Kidney (tissue), 13 donors: ENCODE measurements at regions not wholly inside any gene's neighbourhood (a gene's known extent, or its start where the extent isn't known, plus 50 kb on each side); places are given as distances from the start of the nearest gene placed in this dataset.
A peak's percentile ranks its signal among the peaks of the same experiment; 100 is the strongest.

Source experiments
- DNase-seq, 5 donors: peaks; one replicate each; pipeline ENCODE4 v3.0.0-alpha.2; 2013 to 2020
- FAIRE-seq: peaks from 2 replicates; lab custom pipeline; 2012; peaks lifted over from hg19 to GRCh38; lab: Jason Lieb, UNC
- H3K27ac ChIP-seq, 2 donors: one replicate each; pipeline ENCODE4 v1.7.0; 2013; ENCODE audit warnings: low read depth in 2 of 2, low read length in 2 of 2, inconsistent platforms in 1 of 2
- H3K27me3 ChIP-seq: one replicate; pipeline ENCODE4 v1.7.1; 2013; ENCODE audit warnings: low read length, inconsistent platforms; ENCODE audit not compliant: control insufficient read depth, insufficient read depth
- H3K36me3 ChIP-seq, 3 donors: one replicate each; pipeline versions ENCODE4 v1.7.0 to v1.7.1; 2013; ENCODE audit warnings: low read length in 3 of 3, control low read depth in 1 of 3, inconsistent platforms in 1 of 3; ENCODE audit not compliant: insufficient read depth in 3 of 3, control insufficient read depth in 2 of 3
- H3K4me1 ChIP-seq, 3 donors: one replicate each; pipeline versions ENCODE4 v1.7.0 to v1.7.1; 2013; ENCODE audit warnings: low read length in 3 of 3, inconsistent platforms in 1 of 3, low read depth in 1 of 3; ENCODE audit not compliant: control insufficient read depth in 2 of 3, insufficient read depth in 2 of 3
- H3K4me3 ChIP-seq, 3 donors: one replicate each; pipeline versions ENCODE4 v1.7.0 to v1.8.1; 2013; ENCODE audit warnings: low read length in 3 of 3, control low read depth in 1 of 3, inconsistent platforms in 1 of 3
- H3K9ac ChIP-seq, 3 donors: one replicate each; pipeline versions ENCODE4 v1.7.0 to v1.7.1; 2013; ENCODE audit warnings: low read length in 3 of 3, control low read depth in 1 of 3, inconsistent platforms in 1 of 3
- H3K9me3 ChIP-seq, 3 donors: one replicate each; pipeline versions ENCODE4 v1.7.0 to v1.7.1; 2013; ENCODE audit warnings: low read length in 3 of 3, control low read depth in 1 of 3, inconsistent platforms in 1 of 3; ENCODE audit not compliant: control insufficient read depth in 2 of 3, insufficient read depth in 1 of 3
- intact Hi-C: fragments of 100-400 bp; cut with DNase I; formaldehyde crosslinking; loops from one replicate; pipeline ENCODE4 v1.11.1; 2022
- TF ChIP-seq, protein P1 (sequence below): IDR thresholded peaks from 3 replicates; pipeline ENCODE4 v1.5.1; 2012; ENCODE audit warnings: mild to moderate bottlenecking, moderate library complexity, borderline replicate concordance; ENCODE audit not compliant: insufficient read depth; ENCODE audit errors: extremely low read depth
- donor health status: control.
- donor health status: control.
- donor health status: control.
- donor health status: control.
- donor health status: control.
- donor health status: DM: yes; HTN: yes; CAD: no.
- donor health status: Normal renal cell carcinoma (clear cell type).

DNA sequence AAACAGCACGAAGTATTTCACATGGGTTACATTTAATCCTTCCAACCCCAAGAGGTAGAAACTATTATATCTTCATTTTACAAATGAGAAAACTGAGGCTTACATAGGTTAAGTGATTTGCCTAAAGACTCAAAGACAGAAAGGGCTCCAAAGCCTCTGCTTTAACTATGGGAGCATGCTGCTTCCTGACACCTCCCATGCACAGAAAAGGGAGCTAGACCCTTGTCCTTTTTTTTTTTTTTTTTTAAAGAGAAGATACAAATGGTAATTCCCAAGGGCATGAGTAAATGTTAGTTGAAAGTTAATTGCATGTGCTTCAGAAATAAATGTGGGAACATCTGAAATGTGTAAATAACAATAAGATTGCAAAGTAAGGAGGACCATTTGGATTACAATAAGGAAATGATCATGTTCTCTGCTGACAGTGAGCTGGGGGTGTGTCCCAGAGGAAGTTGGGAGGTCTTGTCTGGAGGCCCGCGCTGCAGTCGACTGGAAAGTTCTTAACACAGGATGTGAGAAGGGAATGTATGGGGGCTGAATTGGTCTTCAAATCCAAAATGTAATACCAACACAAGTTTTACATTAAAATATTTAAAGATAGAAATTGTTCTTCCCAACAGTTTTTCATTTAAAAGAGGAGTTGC, 500.3 kb downstream of the KLF12 start:
- no peak for FAIRE-seq

GRCh38 chr13:73631411-73631810, 502.8 kb downstream of the KLF12 start:
- Histone ChIP-seq H3K4me3 (no peak overlapping the region), H3K27me3 (no peaks in the 10 kb centered on the region), H3K9ac (no peak overlapping the region), H3K4me1 (no peaks in the 10 kb centered on the region), H3K27ac (no peak overlapping the region), H3K36me3 (no peaks in the 10 kb centered on the region), H3K9me3 (no peaks in the 10 kb centered on the region)
- intact Hi-C loops = no loop called here
- FAIRE-seq (no peak), DNase-seq (no peak)
- TF ChIP-seq, protein P1, sequence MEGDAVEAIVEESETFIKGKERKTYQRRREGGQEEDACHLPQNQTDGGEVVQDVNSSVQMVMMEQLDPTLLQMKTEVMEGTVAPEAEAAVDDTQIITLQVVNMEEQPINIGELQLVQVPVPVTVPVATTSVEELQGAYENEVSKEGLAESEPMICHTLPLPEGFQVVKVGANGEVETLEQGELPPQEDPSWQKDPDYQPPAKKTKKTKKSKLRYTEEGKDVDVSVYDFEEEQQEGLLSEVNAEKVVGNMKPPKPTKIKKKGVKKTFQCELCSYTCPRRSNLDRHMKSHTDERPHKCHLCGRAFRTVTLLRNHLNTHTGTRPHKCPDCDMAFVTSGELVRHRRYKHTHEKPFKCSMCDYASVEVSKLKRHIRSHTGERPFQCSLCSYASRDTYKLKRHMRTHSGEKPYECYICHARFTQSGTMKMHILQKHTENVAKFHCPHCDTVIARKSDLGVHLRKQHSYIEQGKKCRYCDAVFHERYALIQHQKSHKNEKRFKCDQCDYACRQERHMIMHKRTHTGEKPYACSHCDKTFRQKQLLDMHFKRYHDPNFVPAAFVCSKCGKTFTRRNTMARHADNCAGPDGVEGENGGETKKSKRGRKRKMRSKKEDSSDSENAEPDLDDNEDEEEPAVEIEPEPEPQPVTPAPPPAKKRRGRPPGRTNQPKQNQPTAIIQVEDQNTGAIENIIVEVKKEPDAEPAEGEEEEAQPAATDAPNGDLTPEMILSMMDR = no peak

More for the DNA sequence above, 500.3 kb downstream of the KLF12 start:
- intact Hi-C loops = no loop called here
- H3K4me3 ChIP-seq = no peak overlapping the region
- no peak overlapping the region for H3K9ac ChIP-seq
- H3K36me3 ChIP-seq = no peaks in the 10 kb centered on the region
- no peaks in the 10 kb centered on the region for H3K27me3 ChIP-seq
- H3K27ac ChIP-seq = no peak overlapping the region
- TF ChIP-seq, protein P1 = no peak
- no peaks in the 10 kb centered on the region for H3K9me3 ChIP-seq
- no peaks in the 10 kb centered on the region for H3K4me1 ChIP-seq
- peak in 2 of 5 donors; percentile 33 to 60 for DNase-seq

DNA sequence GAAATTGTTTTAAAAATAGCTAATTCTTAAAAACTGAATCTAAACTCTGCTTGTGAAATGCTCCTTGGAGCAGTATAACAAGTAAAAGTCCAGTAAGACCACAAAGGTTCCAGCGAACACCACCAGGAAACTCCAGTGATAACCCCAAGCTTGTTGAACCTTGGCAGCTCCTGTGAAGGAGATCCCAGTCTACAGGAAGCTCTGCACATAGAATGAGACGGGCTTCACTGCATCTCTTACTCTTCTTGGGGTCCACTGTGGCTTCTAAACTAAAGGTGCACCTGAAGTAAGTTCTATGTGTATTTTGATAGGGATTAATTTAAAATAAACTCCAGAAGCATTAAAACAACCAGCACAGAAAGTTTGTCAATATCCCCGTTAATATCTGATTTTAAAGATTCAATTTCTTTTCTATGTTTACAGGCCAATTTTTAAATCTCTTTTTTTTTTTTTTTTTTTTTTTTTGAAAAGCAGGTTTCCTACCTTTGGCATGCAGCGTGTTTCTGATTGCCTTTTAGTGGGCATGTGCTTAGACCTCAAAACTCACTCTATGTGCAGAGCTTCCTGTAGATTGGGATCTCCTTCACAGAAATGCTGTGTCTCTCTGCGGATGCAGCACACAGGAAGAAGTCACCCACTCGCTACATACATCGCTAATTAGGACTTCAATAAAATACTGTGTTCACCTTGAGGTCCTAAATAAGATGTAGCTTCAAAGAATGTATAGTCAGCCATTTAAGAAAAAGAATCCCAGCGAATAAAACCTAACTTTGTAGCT, 508.5 kb downstream of the KLF12 start:
- Histone ChIP-seq H3K27me3 (no peaks in the 10 kb centered on the region), H3K36me3 (no peaks in the 10 kb centered on the region), H3K4me3 (no peak overlapping the region), H3K4me1 (no peaks in the 10 kb centered on the region), H3K27ac (no peak overlapping the region), H3K9ac (no peak overlapping the region), H3K9me3 (no peaks in the 10 kb centered on the region)
- TF ChIP-seq, protein P1 = no peak
- DNase-seq (no peak), FAIRE-seq (no peak)
- intact Hi-C loops = no loop called here
